ENCODE measurements at regions not wholly inside any gene's neighbourhood (a gene's known extent, or its start where the extent isn't known, plus 50 kb on each side); places are given as distances from the start of the nearest gene placed in this dataset.
A peak's percentile ranks its signal among the peaks of the same experiment; 100 is the strongest.

DNA sequence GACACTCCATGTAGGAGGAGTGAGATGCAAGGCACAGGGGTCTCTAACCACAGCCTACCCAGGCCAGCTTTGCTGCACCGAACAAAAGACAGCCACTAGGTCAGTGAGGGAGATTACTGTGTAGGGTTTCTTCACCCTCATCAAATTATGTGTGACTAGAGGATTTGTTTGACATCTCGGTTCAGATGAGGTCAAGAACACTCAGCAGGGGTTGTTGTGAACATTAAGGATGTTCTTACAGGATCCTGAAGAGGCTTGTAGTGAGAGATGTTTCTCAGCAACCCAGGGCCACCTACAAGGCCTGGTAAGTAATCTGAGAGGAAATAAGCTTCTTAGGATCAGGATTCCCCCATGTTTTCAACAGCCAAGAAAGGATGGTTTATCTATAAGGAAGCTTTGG lies 202.1 kb downstream of the NXPE2 start:
- no peak for DNase-seq

DNA sequence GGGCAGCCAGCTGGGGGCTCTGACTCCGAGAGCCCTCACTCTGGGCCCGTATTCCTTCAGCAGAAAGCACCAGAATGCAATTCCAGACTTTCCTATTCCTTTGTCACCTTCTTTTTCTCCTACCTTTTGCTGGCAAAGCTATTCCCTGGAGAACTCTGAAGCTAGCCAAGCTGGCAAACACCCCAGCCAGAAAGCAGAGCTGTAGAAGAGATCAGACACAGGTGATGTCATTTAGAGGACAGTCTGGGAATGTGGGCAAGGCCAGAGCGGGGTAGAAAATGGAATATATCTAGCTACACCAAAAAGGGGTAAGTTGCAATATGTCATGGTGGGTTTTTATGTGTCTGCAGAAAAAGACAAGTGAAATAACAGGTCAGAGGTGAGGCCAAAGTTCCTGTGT lies 205.1 kb downstream of the NXPE2 start:
- DNase-seq, result no peak

GRCh38 chr11:114886644-114887265 lies 208.4 kb downstream of the NXPE2 start:
- DNase-seq, result no peak

DNA sequence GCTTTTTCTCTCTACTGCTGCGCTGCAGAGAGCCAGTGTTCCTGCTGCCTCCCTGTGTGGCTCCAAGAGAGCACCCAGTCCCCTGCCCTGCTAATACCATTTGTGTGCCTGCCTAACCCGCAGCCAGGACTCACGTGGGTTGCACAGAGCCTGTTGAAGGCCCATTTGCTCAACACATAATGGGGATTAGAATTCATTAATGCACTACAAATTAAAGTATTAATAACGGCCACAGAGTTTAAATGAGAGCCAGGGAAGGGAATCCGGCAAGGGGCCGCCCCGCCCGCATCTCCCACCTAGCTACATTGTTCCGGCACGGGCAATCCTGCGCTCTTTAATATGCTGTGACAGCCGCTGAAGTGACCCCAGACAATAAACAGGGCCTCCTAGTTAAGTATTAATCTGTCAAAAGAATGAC lies 211.3 kb downstream of the NXPE2 start:
- DNase-seq, result no peak

DNA sequence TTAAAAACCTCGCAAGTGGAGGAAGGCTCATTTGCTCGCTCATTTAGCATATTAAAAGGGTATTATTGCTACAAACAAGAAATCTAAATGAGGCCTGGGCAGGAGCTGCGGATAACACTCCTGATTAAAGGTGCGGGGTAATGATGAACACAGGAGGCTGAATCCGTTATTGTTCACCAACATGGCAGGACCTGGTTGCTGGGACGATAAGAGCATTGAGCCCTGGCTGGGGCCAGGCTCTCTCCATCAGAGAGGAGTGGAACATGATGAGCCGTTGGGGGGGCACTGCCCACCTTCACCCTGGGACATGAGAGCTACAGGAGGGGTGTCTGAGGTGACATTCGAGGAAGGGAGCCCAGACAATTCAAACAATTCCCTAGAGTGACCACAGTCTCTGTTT lies 211.7 kb downstream of the NXPE2 start:
- no peak for DNase-seq

DNA sequence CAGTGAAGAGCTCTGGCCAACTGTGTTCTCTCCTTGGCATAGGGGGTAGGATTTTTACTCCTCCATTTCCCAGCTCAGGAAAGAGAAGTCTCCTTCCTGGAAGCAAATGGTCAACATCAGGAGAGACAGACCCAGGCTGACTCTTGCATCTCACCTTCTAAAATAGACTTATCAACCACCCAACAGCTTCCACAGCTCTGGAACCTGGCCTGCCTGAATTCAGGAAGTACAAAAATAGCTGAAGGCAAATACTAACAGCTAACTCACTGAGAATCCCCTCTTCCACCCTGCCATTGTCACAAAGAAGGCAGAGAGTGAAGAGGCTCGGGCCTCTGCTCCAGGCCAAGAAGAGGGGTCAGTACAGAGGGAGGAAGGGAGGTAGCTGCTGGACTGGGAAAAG lies 213.6 kb downstream of the NXPE2 start:
- DNase-seq, result no peak

- peak; percentile 57 for DNase-seq
These were observed 214.3 kb downstream of the NXPE2 start for GRCh38 chr11:114892381-114893197.

- DNase-seq, result no peak
These were observed 215.0 kb downstream of the NXPE2 start for GRCh38 chr11:114893329-114893728.

GRCh38 chr11:114896594-114896993 lies 218.3 kb downstream of the NXPE2 start:
- DNase-seq, result no peak

GRCh38 chr11:114909866-114910265 lies 231.5 kb downstream of the NXPE2 start:
- no peak for DNase-seq

DNA sequence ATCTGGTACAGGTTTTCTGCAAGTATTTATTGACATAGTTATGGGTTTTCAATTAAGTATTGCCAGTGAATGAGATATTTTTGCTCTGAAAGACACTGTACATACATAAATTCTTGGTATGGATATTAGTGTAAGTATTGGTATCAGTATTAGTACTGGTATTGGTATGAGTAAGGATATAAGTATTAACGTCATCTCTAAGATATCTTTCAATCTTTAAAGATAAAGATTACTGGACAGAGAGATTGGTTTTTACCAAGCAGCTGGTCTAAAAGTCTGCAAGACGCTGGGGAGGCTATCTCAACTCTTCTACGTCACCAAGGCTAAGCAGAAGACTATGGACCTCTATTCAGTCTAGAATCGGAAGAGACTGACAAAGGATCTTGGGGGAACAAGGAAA lies 234.5 kb downstream of the NXPE2 start:
- no peak for DNase-seq

- no peak for DNase-seq
These were observed 236.1 kb downstream of the NXPE2 start for GRCh38 chr11:114914231-114915005.

DNA sequence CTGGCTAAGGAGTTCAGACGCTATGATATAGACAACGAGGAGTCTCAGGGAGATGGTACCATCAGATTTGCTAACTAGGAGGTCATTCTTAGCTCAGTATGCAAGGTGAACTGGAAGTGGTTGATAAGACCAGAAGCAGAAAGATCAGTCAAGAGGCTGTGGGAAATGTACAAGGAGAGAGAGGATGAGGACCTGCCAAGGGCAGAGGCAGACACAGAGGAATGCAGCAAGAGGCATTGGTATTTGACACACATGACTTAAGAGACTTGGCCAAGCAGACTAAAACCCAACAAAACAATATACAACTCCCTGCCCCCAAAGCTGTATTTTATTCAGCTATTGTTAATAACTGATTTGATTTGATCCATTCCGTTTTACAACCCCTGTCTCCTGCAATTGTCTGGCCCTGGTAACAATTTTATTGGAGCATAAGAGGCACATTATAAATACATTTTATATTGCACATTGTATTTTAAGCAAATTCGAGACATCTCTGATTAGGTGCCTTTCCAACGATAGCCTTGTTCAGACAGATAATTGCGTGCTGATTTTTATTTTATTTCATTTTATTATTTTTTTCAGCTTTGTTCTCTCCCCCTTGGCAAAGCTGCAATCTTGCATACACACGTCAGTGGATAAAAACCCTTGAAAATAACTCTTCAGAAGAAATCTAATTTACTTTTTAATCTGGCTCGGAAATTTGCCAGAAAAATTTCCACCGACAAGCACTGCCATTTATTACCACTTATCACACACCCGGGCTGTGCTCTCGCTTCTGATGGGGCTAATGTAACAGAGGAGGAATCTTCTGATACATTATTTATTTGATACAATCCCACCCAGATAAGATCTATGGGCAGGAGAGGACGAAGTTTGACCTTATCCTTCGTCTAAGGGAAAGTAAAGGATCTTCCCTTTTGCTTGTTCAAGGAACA lies 237.8 kb downstream of the NXPE2 start:
- no peak for DNase-seq

- DNase-seq, result no peak
These were observed 240.0 kb downstream of the NXPE2 start for GRCh38 chr11:114918286-114918685.

GRCh38 chr11:114921697-114922096 lies 243.4 kb downstream of the NXPE2 start:
- no peak for DNase-seq

GRCh38 chr11:114924042-114924441 lies 245.7 kb downstream of the NXPE2 start:
- no peak for DNase-seq

DNA sequence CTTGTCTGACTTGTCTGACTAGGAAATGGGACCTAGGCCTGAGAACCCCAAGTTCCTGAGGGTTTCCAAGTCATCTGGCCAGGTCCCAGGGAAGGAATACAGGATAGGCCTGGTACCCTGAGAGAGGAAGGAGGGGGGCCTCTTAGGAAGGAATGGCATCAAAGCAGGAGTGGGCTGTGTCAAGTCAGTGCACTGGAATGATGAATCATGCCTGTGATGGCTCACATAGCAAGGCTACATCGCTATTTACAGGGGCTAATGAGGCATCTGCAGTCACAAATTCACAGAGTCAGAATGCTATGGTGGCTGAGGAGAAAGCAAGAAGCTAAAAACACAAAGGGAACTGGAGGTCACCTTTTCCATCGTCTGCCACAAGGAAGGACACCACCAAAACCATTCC lies 247.3 kb downstream of the NXPE2 start:
- no peak for DNase-seq

- DNase-seq, result no peak
These were observed 250.0 kb downstream of the NXPE2 start for GRCh38 chr11:114928260-114928870.

GRCh38 chr11:114929351-114930000 lies 251.1 kb downstream of the NXPE2 start:
- no peak for DNase-seq

- no peak for DNase-seq
These were observed 260.5 kb downstream of the NXPE2 start for GRCh38 chr11:114938799-114939198.

GRCh38 chr11:114942207-114942606 lies 263.9 kb downstream of the NXPE2 start:
- DNase-seq, result no peak

Data from RPMI8226 (cell line).